ENCODE measurements at regions not wholly inside any gene's neighbourhood (a gene's known extent, or its start where the extent isn't known, plus 50 kb on each side); places are given as distances from the start of the nearest gene placed in this dataset.

- H3K4me1 ChIP-seq = peaks cover 23% of the 10 kb centered on the region
- no peak for TF ChIP-seq CTCF (IDR thresholded peaks at IDR 0.05)
- no peak for TF ChIP-seq POLR2A (IDR thresholded peaks at IDR 0.05)
- intact Hi-C loops (cut with DNase I) = no loop called here
- H3K27me3 ChIP-seq = no peaks in the 10 kb centered on the region
- no peaks in the 10 kb centered on the region for H3K9me3 ChIP-seq
- H3K27ac ChIP-seq = peak overlapping the region in 3 of 4 donors; percentile 1 to 64 (median 55)
- no peaks in the 10 kb centered on the region for H3K36me3 ChIP-seq (replicated peaks in 1 of 2; ENCODE audit: insufficient read depth in 1 of 2, low read depth in 2 of 2)
- DNase-seq (peak in 1 of 4 donors; percentile 13), ATAC-seq (peak; percentile 91)
- H3K4me3 ChIP-seq = no peak overlapping the region
These were observed 119.8 kb upstream of the NRSN1 start for GRCh38 chr6:24006254-24006653.

- H3K4me1 ChIP-seq = peaks cover 23% of the 10 kb centered on the region
- DNase-seq = peak in 1 of 4 donors; percentile 8
- H3K27me3 ChIP-seq = no peaks in the 10 kb centered on the region
- TF ChIP-seq CTCF (IDR thresholded peaks at IDR 0.05) (no peak), POLR2A (IDR thresholded peaks at IDR 0.05) (no peak)
- 39 to 51% methylated on average over 4 of the region's 4 CpGs for WGBS, 2 donors
- H3K4me3 ChIP-seq = no peak overlapping the region
- H3K9me3 ChIP-seq = no peaks in the 10 kb centered on the region
- ATAC-seq = no peak
- H3K27ac ChIP-seq = no peak overlapping the region
- intact Hi-C loops (cut with DNase I) = no loop called here
- no peaks in the 10 kb centered on the region for H3K36me3 ChIP-seq (replicated peaks in 1 of 2; ENCODE audit: insufficient read depth in 1 of 2, low read depth in 2 of 2)
These were observed 116.7 kb upstream of the NRSN1 start for GRCh38 chr6:24009319-24009718.

- Histone ChIP-seq H3K27me3 (no peaks in the 10 kb centered on the region), H3K36me3 (replicated peaks in 1 of 2; ENCODE audit: insufficient read depth in 1 of 2, low read depth in 2 of 2) (no peaks in the 10 kb centered on the region), H3K9me3 (no peaks in the 10 kb centered on the region), H3K27ac (no peak overlapping the region), H3K4me3 (no peak overlapping the region), H3K4me1 (peaks cover 22% of the 10 kb centered on the region)
- 45 to 58% methylated on average over 3 of the region's 3 CpGs for WGBS, 2 donors
- DNase-seq = no peak
- TF ChIP-seq POLR2A (IDR thresholded peaks at IDR 0.05) = no peak
- no peak for TF ChIP-seq CTCF (IDR thresholded peaks at IDR 0.05)
- no peak for ATAC-seq
- intact Hi-C loops (cut with DNase I) = no loop called here
These were observed 115.9 kb upstream of the NRSN1 start for GRCh38 chr6:24010133-24010532.

- Histone ChIP-seq H3K27me3 (no peaks in the 10 kb centered on the region), H3K4me3 (no peak overlapping the region), H3K36me3 (replicated peaks in 1 of 2; ENCODE audit: insufficient read depth in 1 of 2, low read depth in 2 of 2) (no peaks in the 10 kb centered on the region), H3K9me3 (no peaks in the 10 kb centered on the region), H3K27ac (no peak overlapping the region), H3K4me1 (no peaks in the 10 kb centered on the region)
- ATAC-seq (no peak), DNase-seq (no peak)
- TF ChIP-seq CTCF (IDR thresholded peaks at IDR 0.05) (no peak), POLR2A (IDR thresholded peaks at IDR 0.05) (no peak)
- WGBS, 2 donors = 70 to 75% methylated on average over 2 of the region's 2 CpGs
- intact Hi-C loops (cut with DNase I) = no loop called here
These were observed 109.7 kb upstream of the NRSN1 start for GRCh38 chr6:24016286-24016685.

- Histone ChIP-seq H3K27ac (no peak overlapping the region), H3K4me1 (no peaks in the 10 kb centered on the region), H3K9me3 (no peaks in the 10 kb centered on the region), H3K27me3 (no peaks in the 10 kb centered on the region), H3K36me3 (replicated peaks in 1 of 2; ENCODE audit: insufficient read depth in 1 of 2, low read depth in 2 of 2) (no peaks in the 10 kb centered on the region), H3K4me3 (no peak overlapping the region)
- intact Hi-C loops (cut with DNase I) = no loop called here
- no peak for ATAC-seq
- TF ChIP-seq CTCF (IDR thresholded peaks at IDR 0.05) (no peak), POLR2A (IDR thresholded peaks at IDR 0.05) (no peak)
- no peak for DNase-seq
- WGBS, 2 donors = 55 to 70% methylated on average over 4 of the region's 4 CpGs
These were observed 109.2 kb upstream of the NRSN1 start for GRCh38 chr6:24016857-24017256.
